ENCODE measurements at regions not wholly inside any gene's neighbourhood (a gene's known extent, or its start where the extent isn't known, plus 50 kb on each side); places are given as distances from the start of the nearest gene placed in this dataset.

DNA sequence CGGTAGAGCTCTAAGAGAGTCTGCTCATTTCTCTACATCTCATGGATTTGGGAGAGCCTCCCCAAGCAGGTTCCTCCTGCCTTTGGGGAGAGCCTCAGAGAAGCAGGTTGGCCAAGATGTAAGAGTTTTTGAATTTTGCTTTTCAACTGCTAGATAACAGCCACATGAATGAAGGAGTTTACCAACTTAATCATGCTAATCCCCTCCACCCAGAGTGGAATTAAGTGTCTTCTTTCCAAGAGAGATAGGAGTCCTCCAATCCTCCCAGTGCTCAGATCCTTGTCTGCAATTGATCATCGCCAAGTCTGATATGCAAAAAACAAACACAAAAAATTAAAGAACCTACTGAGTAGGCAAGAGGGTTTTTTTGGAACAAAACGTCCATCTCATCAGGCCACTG, 99.4 kb upstream of the MAP3K1 start:
- TF ChIP-seq TAF1 (IDR thresholded peaks at IDR 0.05; ENCODE audit: borderline replicate concordance, insufficient read depth, low read length), result no peak
- no peak for TF ChIP-seq FOXP2 (optimal IDR thresholded peaks at IDR 0.05; ENCODE audit: borderline replicate concordance, extremely low read depth, extremely low read length, insufficient read depth)
- TF ChIP-seq, protein P1, sequence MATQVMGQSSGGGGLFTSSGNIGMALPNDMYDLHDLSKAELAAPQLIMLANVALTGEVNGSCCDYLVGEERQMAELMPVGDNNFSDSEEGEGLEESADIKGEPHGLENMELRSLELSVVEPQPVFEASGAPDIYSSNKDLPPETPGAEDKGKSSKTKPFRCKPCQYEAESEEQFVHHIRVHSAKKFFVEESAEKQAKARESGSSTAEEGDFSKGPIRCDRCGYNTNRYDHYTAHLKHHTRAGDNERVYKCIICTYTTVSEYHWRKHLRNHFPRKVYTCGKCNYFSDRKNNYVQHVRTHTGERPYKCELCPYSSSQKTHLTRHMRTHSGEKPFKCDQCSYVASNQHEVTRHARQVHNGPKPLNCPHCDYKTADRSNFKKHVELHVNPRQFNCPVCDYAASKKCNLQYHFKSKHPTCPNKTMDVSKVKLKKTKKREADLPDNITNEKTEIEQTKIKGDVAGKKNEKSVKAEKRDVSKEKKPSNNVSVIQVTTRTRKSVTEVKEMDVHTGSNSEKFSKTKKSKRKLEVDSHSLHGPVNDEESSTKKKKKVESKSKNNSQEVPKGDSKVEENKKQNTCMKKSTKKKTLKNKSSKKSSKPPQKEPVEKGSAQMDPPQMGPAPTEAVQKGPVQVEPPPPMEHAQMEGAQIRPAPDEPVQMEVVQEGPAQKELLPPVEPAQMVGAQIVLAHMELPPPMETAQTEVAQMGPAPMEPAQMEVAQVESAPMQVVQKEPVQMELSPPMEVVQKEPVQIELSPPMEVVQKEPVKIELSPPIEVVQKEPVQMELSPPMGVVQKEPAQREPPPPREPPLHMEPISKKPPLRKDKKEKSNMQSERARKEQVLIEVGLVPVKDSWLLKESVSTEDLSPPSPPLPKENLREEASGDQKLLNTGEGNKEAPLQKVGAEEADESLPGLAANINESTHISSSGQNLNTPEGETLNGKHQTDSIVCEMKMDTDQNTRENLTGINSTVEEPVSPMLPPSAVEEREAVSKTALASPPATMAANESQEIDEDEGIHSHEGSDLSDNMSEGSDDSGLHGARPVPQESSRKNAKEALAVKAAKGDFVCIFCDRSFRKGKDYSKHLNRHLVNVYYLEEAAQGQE (IDR thresholded peaks at IDR 0.05; ENCODE audit: insufficient read depth in 1 of 2, low read depth in 2 of 2, low read length in 2 of 2), result no peak
- no peak for TF ChIP-seq POLR2AphosphoS5 (IDR thresholded peaks at IDR 0.05; ENCODE audit: low read depth, low read length)
- TF ChIP-seq SIN3A (IDR thresholded peaks at IDR 0.05; ENCODE audit: borderline replicate concordance, insufficient read depth, low read length), result no peak

DNA sequence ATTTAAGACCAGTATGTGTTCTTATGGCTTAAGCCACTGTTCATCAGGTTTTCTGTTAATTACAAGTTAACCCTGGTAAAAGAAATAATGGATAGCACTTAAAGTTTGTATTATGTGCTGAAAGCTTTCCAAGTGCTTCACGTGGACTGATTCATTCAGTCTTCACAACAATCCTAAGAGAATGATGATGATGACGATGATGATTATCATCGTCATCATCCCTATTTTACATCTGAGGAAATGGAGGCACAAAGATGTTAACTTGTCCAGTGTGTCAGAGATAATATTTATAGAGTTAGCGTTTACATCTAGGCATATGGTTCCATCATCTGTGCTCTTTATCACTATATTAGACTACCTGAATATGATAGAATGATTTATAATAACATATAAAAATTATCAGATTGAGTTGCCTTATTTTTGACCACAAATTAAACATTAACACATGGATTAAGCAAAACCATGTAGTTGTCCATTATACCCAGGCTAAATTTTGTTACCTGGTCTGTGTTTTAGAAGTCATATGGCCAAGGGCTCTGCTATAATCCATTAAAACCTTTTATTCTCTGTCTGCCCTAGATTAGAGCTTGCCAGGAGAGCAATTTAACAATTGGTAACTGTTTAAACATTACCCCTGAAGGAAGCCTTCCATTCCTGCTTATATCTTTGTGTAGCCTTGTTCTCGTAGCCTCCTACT, 102.3 kb upstream of the MAP3K1 start:
- TF ChIP-seq TAF1 (IDR thresholded peaks at IDR 0.05; ENCODE audit: borderline replicate concordance, insufficient read depth, low read length), result no peak
- no peak for TF ChIP-seq SIN3A (IDR thresholded peaks at IDR 0.05; ENCODE audit: borderline replicate concordance, insufficient read depth, low read length)
- TF ChIP-seq POLR2AphosphoS5 (IDR thresholded peaks at IDR 0.05; ENCODE audit: low read depth, low read length), result no peak
- TF ChIP-seq, protein P1 (IDR thresholded peaks at IDR 0.05; ENCODE audit: insufficient read depth in 1 of 2, low read depth in 2 of 2, low read length in 2 of 2), result no peak

DNA sequence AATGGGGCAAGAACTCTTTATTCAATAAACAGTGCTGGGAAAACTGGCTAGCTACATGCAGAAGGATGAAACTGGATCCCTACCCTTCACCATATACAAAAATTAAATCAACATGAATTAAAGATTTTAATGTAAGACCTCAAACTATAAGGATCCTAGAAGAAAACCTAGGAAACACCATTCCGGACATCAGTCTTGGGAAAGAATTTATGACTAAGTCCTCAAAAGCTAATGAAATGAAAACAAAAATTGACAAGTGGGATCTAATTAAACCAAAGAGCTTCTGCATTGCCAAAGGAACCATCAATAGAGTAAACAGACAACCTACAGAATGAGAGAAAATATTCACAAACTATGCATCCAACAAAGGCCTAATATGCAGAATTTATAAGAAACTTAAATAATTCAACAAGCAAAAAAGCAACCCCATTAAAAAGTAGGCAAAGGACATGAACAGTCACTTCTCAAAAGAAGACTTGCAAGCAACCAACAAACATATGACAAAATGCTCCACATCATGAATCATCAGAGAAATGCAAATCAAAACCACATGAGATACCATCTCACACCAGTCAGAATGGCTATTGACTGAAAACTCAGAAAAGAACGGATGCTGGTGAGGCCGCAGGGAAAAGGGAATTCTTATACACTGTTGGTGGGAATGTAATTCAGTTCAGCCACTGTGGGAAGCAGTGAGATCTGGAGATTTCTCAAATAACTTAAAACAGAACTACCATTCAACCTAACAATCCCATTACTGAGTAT, 104.3 kb upstream of the MAP3K1 start:
- TF ChIP-seq FOXP2 (optimal IDR thresholded peaks at IDR 0.05; ENCODE audit: borderline replicate concordance, extremely low read depth, extremely low read length, insufficient read depth), result no peak
- no peak for TF ChIP-seq SIN3A (IDR thresholded peaks at IDR 0.05; ENCODE audit: borderline replicate concordance, insufficient read depth, low read length)
- no peak for TF ChIP-seq POLR2AphosphoS5 (IDR thresholded peaks at IDR 0.05; ENCODE audit: low read depth, low read length)
- TF ChIP-seq TAF1 (IDR thresholded peaks at IDR 0.05; ENCODE audit: borderline replicate concordance, insufficient read depth, low read length), result no peak
- TF ChIP-seq, protein P1 (IDR thresholded peaks at IDR 0.05; ENCODE audit: insufficient read depth in 1 of 2, low read depth in 2 of 2, low read length in 2 of 2), result no peak

DNA sequence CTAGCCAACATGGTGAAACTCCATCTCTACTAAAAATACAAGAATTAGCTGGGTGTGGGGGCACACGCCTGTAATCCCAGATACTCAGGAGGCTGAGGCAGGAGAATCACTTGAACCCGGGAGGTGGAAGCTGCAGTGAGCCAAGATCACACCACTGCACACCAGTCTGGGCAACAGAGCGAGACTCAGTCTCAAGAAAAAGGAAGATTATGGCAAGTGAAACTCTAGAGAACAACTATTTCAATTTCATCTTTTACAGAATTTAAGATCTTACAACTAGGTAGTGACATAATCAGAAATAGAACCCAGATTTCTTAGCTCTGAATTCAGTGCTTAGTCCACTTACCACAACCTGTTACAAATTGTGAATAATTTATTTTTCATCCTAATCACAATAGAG, 108.8 kb upstream of the MAP3K1 start:
- TF ChIP-seq, protein P1 (IDR thresholded peaks at IDR 0.05; ENCODE audit: insufficient read depth in 1 of 2, low read depth in 2 of 2, low read length in 2 of 2), result no peak
- TF ChIP-seq POLR2AphosphoS5 (IDR thresholded peaks at IDR 0.05; ENCODE audit: low read depth, low read length) (no peak), FOXP2 (optimal IDR thresholded peaks at IDR 0.05; ENCODE audit: borderline replicate concordance, extremely low read depth, extremely low read length, insufficient read depth) (no peak), SIN3A (IDR thresholded peaks at IDR 0.05; ENCODE audit: borderline replicate concordance, insufficient read depth, low read length) (no peak), TAF1 (IDR thresholded peaks at IDR 0.05; ENCODE audit: borderline replicate concordance, insufficient read depth, low read length) (no peak)

All from PFSK-1 (cell line).